Adrenal gland (tissue), 9 donors: ENCODE measurements at regions not wholly inside any gene's neighbourhood (a gene's known extent, or its start where the extent isn't known, plus 50 kb on each side); places are given as distances from the start of the nearest gene placed in this dataset.

Experiments used
- DNase-seq, 7 donors: peaks; one replicate each; pipeline ENCODE4 v3.0.0-alpha.2; 2019 to 2020
- H3K27ac ChIP-seq, 5 donors: fragments of 200-600 bp; sonication (generic) in 4 of 5; 1 replicate in 3 of 5; 2 replicates in 2 of 5; pipeline versions ENCODE4 v1.5.1 to v1.8.0; 2016 to 2020; ENCODE audit warnings: mild to moderate bottlenecking in 1 of 5
- H3K27me3 ChIP-seq: fragments of 200-600 bp; 2 replicates; pipeline ENCODE4 v1.8.0; 2021
- H3K36me3 ChIP-seq, 2 donors: fragments of 200-600 bp; replicated peaks in 1 of 2; 1 replicate in 1 of 2; 2 replicates in 1 of 2; pipeline versions ENCODE4 v1.5.1 to v1.8.0; 2018 to 2022
- H3K4me1 ChIP-seq, 2 donors: fragments of 200-600 bp; replicated peaks in 1 of 2; 1 replicate in 1 of 2; 2 replicates in 1 of 2; pipeline versions ENCODE4 v1.5.1 to v1.8.0; 2018 to 2021
- H3K4me3 ChIP-seq, 4 donors: fragments of 200-600 bp; sonication (generic) in 3 of 4; one replicate each; pipeline ENCODE4 v1.5.1; 2016 to 2018
- H3K9me3 ChIP-seq, 3 donors: fragments of 200-600 bp; sonication (generic) in 1 of 3; replicated peaks in 1 of 3; 1 replicate in 2 of 3; 2 replicates in 1 of 3; pipeline versions ENCODE4 v1.5.1 to v1.8.0; 2016 to 2021
- CTCF ChIP-seq, 6 experiments: fragments of 450-650 bp in 4 of 6; fragments of 200-600 bp in 2 of 6; sonication (generic) in 1 of 6; IDR thresholded peaks; 1 replicate in 5 of 6; 2 replicates in 1 of 6; pipeline versions ENCODE4 v1.5.1 to v1.8.0; 2016 to 2021; ENCODE audit warnings: antibody characterized with exemption in 6 of 6, mild to moderate bottlenecking in 2 of 6, moderate library complexity in 1 of 6
- POLR2A ChIP-seq, 2 donors: fragments of 450-650 bp; IDR thresholded peaks; one replicate each; pipeline ENCODE4 v1.6.1; 2017; ENCODE audit warnings: antibody characterized with exemption in 2 of 2, mild to moderate bottlenecking in 2 of 2, moderate library complexity in 1 of 2
- WGBS, 4 donors: extraction: QIAGEN DNeasy Blood & Tissue Kit in 2 of 4; methylation state at CpG; one replicate each; pipeline versions ENCODE4 v1.1.5 to v1.1.7; 2013 to 2017; 5-methylcytosine and 5-hydroxymethylcytosine counted together
- intact Hi-C, 2 donors: fragments of 100-400 bp; cut with DNase I; formaldehyde crosslinking; loops; one replicate each; pipeline versions ENCODE4 v1.14.1 to v1.15.0; 2022 to 2023
- donor health status: healthy with polysubstance abuse.
- donor health status: Bipolar disorder and iron deficiency.
- donor health status: DM: yes; HTN: yes; CAD: no.
- donor health status: DM: no; HTN: no; CAD: no.
- donor health status: DM: no; HTN: no; CAD: no.

DNA sequence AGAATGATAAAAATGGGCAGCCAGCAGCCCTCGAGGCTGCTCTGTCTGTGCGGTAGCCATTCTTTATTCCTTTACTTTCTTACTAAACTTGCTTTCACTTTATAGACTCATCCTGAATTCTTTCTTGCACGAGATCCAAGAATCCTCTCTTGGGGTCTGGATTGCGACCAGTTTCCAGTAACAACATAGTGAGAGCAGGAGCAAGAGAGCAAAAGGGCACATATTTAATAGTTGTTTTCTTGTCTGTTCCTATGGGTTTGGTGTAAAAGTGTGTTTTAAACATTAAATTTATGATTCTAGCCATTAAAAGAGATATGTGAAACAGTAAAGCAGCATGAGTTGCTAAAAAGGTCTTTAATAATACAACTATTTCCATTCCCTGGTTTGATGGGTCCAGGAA lies 78.8 kb upstream of the OPRM1 start:
- no peaks in the 10 kb centered on the region for H3K4me1 ChIP-seq
- WGBS, 4 donors = 45 to 68% (median 56%) methylated on average over 4 of the region's 4 CpGs
- H3K27ac ChIP-seq = no peak overlapping the region
- intact Hi-C loops = no loop called here
- H3K9me3 ChIP-seq = no peaks in the 10 kb centered on the region
- H3K36me3 ChIP-seq = no peaks in the 10 kb centered on the region
- H3K27me3 ChIP-seq = no peaks in the 10 kb centered on the region
- DNase-seq = no peak
- H3K4me3 ChIP-seq = no peak overlapping the region
- TF ChIP-seq CTCF (IDR thresholded peaks at IDR 0.05) = no peak
- TF ChIP-seq POLR2A (IDR thresholded peaks at IDR 0.05) = no peak

DNA sequence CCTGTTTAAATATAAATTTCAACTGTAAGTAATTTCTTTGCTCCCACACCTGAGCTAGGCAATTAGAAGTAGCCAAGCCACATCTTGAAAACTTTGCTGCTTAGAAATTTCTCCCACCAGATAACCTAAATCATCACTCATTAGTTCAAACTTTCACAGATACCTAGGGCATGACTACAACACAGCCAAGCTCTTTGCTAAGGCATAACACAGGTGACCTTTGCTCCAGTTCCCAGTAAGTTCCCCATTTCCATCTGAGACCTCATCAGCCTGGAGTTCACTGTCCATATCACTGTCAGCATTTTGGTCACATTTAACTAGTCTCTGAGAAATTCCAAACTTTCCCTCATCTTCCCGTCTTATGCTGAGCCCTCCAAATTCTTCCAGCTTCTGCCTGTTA lies 79.8 kb upstream of the OPRM1 start:
- no peaks in the 10 kb centered on the region for H3K9me3 ChIP-seq
- no peak for TF ChIP-seq CTCF (IDR thresholded peaks at IDR 0.05)
- TF ChIP-seq POLR2A (IDR thresholded peaks at IDR 0.05) = no peak
- no peaks in the 10 kb centered on the region for H3K4me1 ChIP-seq
- no peak overlapping the region for H3K4me3 ChIP-seq
- no peaks in the 10 kb centered on the region for H3K27me3 ChIP-seq
- H3K36me3 ChIP-seq = no peaks in the 10 kb centered on the region
- intact Hi-C loops = no loop called here
- DNase-seq = no peak
- no peak overlapping the region for H3K27ac ChIP-seq
- 59 to 76% (median 74%) methylated on average over 1 of the region's 1 CpG for WGBS, 4 donors

DNA sequence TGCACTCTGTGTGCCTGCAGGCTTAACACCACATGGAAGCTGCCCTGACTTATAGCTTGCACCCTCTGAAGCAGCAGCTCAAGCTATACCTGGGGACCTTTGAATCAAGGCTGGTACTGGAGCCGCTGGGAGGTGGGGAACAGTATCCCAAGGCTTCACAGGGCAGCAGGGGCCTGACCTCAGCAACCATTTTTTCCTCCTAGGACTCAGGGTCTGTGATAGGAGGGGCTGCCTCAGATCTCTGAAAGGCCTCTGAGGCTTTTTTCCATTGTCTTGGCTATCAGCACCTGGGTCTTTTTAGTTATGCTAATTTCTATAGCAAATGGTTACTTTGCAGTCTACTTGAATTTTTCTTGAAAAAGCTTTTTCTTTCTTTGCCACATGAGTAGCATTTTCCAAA lies 80.2 kb upstream of the OPRM1 start:
- no peak overlapping the region for H3K4me3 ChIP-seq
- H3K9me3 ChIP-seq = no peaks in the 10 kb centered on the region
- no peaks in the 10 kb centered on the region for H3K36me3 ChIP-seq
- H3K4me1 ChIP-seq = no peaks in the 10 kb centered on the region
- no peak overlapping the region for H3K27ac ChIP-seq
- no peaks in the 10 kb centered on the region for H3K27me3 ChIP-seq
- no peak for DNase-seq
- no peak for TF ChIP-seq POLR2A (IDR thresholded peaks at IDR 0.05)
- TF ChIP-seq CTCF (IDR thresholded peaks at IDR 0.05) = no peak
- WGBS, 4 donors = 62 to 100% (median 69%) methylated on average over 1 of the region's 1 CpG; no CpG with 5 or more reads in 1 of the 4 donors
- intact Hi-C loops = no loop called here

DNA sequence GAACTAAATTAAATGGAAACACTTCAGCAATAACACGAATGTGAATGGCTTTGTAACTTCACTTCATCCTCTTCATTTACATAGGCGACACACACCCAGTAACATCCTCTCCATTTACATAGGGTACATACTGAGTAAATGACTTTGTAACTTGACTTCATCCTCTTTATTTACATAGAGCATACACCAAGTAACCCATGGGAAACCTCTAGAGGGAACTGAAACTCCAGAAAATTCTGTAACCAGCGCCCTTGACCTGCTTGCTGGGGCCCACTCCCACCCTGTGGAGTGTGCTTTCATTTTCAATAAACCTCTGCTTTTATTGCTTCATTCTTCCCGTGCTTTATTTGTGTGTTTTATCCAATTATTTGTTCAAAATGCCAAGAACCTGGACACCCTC lies 81.6 kb upstream of the OPRM1 start:
- TF ChIP-seq POLR2A (IDR thresholded peaks at IDR 0.05) (no peak), CTCF (IDR thresholded peaks at IDR 0.05) (no peak)
- Histone ChIP-seq H3K9me3 (no peaks in the 10 kb centered on the region), H3K36me3 (no peaks in the 10 kb centered on the region), H3K27me3 (no peaks in the 10 kb centered on the region), H3K27ac (no peak overlapping the region), H3K4me3 (no peak overlapping the region), H3K4me1 (no peaks in the 10 kb centered on the region)
- no peak for DNase-seq
- intact Hi-C loops = no loop called here
- 57 to 61% (median 58%) methylated on average over 4 of the region's 4 CpGs for WGBS, 4 donors
